ENCODE measurements at regions not wholly inside any gene's neighbourhood (a gene's known extent, or its start where the extent isn't known, plus 50 kb on each side); places are given as distances from the start of the nearest gene placed in this dataset.

DNA sequence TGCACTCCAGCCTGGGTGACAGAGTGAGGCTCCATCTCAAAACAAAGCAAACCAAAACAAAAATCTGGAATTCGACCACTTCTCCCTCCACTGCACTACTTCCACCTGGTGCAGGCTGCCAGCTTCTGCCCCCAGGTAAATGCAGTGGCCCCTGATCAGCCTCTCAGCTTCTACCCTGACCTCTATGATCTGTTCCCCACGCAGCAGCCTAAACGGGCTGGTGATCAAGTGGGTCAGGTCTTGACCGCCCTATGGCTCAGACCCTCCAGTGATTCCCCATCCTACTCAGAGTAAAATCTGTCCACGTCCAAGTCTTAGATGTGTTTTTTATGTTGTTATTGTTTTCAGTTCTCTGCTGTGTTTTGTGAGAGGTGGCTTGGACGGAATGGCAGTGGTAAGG lies 163.9 kb downstream of the KCTD15 start:
- no peak for TF ChIP-seq LEF1 (IDR thresholded peaks at IDR 0.05; ENCODE audit: borderline replicate concordance)
- TF ChIP-seq TARDBP (IDR thresholded peaks at IDR 0.05), result no peak
- no peak for TF ChIP-seq HDGF (IDR thresholded peaks at IDR 0.05; ENCODE audit: borderline replicate concordance)
- TF ChIP-seq L3MBTL2 (conservative IDR thresholded peaks at IDR 0.05), result no peak
- no peak for TF ChIP-seq ZNF384 (IDR thresholded peaks at IDR 0.05)
- TF ChIP-seq BHLHE40 (IDR thresholded peaks at IDR 0.05; ENCODE audit: borderline replicate concordance), result no peak
- no peak for TF ChIP-seq SUZ12 (IDR thresholded peaks at IDR 0.05)
- no peak for TF ChIP-seq FOXM1 (IDR thresholded peaks at IDR 0.05; ENCODE audit: borderline replicate concordance)
- TF ChIP-seq SP1 (IDR thresholded peaks at IDR 0.05), result no peak
- TF ChIP-seq ARNT (IDR thresholded peaks at IDR 0.05), result no peak

Data from HEK293T (cell line).